CD4-positive, alpha-beta T cell treated with Interleukin-2 at 100 ng/mL for 4 hours (primary cell): ENCODE measurements at regions not wholly inside any gene's neighbourhood (a gene's known extent, or its start where the extent isn't known, plus 50 kb on each side); places are given as distances from the start of the nearest gene placed in this dataset.

Experiments used
- DNase-seq: peaks from one replicate; pipeline ENCODE4 v3.0.0-alpha.2; 2020; ENCODE audit warnings: low spot score

DNA sequence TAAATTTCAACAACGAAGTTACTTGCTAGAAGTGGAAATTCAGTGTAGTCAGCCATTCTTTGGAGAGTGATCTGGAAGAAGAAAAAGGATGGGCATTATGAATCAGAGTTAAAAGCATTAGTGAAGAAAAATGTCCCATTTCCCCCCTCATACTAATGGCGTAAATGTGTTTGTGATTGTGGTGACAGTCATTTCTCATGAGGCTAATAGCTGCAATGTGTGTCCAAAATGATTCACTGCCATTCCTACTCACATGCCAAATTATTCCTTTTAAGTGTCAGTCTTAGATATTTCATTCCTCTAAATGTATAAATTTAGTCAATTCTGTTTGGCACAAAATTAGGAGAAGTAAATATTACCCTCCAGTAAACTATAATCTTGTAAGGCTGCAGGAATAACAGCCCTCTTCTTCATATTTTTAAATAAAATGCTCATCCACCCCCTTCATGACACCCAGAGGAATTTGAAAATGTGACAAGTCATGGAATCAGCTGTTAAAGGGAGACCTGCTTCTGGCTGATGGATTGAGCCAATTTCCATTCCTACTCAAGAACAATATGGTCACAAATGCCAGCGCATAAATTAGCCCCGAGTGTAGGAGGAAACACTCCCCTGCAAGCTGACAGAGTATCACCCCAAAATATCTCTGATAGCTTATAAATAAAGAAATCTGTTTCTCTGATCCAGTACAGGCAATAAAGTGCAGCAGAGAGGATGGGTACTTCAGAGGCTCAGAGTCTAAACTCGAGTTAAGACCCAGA is 912.3 kb upstream of the SEL1L start:
- no peak for DNase-seq

- no peak for DNase-seq
Measured at GRCh38 chr14:82447586-82447985, 913.9 kb upstream of the SEL1L start.

DNA sequence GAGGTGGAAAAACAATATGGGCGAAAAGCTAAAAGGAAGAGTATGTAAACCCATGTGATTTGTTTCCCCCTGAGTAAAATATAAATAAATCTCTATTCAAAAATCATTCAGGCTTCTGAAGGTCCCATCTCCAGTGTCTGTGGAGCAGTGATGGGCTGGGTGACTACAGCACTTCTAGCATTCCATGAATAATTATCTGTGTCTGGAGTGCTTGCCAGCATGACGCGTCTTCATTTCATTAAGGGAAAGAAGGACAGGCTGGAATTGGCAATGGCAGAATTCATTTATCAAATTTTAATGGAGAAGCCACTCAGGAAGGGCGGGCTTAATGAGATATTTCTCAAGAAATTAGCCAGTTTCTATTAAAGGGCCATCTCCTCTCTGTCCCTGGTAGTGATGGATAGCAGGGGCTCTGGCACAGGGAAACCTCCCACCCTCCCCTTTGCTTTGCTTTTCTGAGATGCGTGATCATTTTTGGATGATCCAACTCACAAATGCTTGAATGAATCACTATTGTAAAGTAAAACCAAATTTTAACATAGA is 916.3 kb upstream of the SEL1L start:
- DNase-seq = no peak

- no peak for DNase-seq
Measured at GRCh38 chr14:82451675-82452074, 918.0 kb upstream of the SEL1L start.

- no peak for DNase-seq
Measured at GRCh38 chr14:82482345-82482744, 948.7 kb upstream of the SEL1L start.

- DNase-seq = no peak
Measured at GRCh38 chr14:82488473-82488872, 954.8 kb upstream of the SEL1L start.

DNA sequence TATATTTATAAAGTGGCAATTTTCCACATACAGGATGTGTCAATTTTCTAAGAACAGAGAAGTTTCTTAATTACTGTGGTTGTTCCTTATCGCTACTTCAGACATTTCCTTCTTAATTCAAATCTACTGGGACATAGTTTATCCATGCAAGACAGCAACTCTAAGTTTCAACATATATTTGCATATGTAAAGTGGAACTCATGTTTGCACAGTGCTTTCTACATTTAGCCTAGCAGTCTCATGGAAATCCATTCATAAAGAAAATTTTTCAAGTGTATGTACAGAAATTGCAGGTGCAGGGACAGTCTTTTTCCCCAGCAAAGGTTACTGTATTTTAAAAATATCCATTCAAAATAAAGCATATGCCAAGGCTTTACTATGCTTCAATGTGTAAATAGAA is 956.7 kb upstream of the SEL1L start:
- DNase-seq = no peak

DNA sequence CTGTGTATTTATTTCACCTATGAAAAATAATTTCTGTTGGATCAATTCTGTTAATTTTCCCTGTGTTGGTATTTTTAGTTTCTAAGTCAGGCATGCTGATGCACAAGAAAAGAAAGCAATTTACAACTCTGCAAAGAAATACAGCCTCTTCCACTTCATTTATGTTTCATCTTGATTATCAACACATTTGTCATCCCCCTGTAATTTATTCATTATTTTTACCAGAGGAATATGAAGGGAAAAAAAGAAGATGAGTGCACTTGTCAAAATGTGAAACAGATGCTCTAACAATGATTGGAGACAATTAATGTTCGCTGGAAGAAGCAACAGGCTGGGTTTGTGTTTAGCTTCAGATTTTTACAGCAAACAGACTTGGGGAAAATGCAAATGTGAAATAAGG is 958.5 kb upstream of the SEL1L start:
- DNase-seq = no peak

GRCh38 chr14:82500222-82500621 is 966.6 kb upstream of the SEL1L start:
- DNase-seq = no peak

DNA sequence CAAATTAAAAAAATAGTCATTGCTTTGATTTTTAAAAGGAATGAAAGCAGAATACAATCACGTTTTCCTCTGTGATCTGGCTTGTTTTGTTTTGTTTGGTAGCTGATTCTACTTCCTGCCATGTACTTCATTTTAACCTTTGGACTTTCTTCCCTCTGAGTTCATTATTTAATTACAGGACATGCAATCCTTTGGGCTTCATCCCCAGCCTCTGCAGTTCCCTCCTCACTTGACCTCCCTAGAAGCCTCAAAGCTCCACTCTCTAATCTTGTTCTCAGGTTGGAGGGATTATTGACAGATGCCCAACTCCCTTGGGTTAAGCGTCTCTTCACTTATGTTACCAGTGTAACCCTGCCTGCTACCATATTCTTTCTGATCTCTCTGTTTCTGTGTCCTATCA is 967.9 kb upstream of the SEL1L start:
- no peak for DNase-seq

DNA sequence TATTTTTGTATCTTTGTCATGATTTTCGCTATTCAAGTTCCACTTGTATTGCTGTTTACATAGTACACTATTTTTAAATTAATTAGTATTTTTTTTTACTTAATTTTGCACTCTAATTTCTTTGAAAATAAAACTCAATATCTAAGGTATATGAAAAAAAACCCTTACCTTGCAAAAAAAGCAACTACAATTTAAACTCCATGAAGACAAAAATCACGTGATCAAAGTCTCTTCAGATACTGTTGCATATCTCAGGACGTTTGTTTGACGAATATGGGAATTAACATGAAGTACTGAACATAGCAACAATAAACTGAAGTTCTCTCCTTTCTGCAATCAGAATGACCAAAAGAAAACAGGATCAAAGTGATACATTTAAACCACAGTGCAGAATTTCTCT is 968.4 kb upstream of the SEL1L start:
- no peak for DNase-seq

DNA sequence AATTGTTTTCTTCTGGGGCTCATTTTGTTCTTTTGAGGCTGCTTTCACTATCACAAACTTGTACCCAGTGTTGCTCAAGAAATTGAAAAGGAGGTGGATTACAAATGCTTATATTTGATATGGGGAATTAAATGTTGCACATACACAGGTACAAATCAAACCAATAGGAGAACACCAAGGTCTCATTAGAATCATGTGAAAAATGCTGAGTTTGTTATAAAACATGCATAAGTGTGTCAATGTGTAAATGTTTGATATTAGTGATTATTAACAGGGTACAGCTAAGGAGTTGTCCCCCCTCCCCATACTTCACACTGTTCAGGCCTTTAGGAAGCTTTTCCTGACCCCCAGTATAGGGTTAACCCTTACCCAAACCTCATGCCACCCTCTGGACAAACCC is 971.2 kb upstream of the SEL1L start:
- no peak for DNase-seq

- DNase-seq = no peak
Measured at GRCh38 chr14:82510007-82510406, 976.4 kb upstream of the SEL1L start.

- no peak for DNase-seq
Measured at GRCh38 chr14:82511399-82511798, 977.7 kb upstream of the SEL1L start.

DNA sequence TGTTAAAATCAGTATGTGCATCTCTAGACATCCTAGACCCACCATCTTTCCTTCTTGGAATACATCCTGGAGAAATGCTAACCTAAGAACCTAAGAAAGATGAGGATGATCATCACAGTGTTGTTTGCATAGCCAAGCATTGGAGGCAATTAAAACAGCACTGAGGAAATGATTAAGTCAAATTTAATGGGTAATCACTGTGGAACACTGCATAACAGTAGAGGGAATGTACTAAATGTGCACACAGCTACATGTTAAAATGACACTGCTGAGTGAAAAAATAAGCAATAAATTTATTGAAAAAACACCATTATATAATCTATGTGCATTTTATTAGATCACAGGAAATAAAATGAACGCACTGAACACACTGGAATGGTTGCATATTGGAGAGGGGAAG is 987.1 kb upstream of the SEL1L start:
- DNase-seq = no peak

DNA sequence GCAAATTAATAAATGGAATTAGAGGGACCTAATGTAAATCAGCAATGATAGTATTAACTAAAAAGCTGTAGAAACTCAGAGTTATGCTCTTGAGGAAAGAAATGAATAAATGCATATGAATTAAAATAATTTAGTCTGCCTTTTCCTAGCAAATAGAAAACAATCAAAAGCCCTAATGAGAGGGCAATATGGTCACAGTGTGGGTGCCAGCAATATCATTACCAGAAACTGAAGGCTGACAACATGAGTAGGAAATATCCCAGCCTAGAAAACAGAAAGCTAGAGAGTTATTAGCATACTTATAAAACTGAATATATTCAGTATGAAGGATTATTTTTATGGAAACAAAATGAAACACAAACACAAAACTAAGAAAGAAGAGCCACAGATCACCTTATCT is 987.5 kb upstream of the SEL1L start:
- no peak for DNase-seq

- DNase-seq = no peak
Measured at GRCh38 chr14:82528016-82528415, 994.4 kb upstream of the SEL1L start.

DNA sequence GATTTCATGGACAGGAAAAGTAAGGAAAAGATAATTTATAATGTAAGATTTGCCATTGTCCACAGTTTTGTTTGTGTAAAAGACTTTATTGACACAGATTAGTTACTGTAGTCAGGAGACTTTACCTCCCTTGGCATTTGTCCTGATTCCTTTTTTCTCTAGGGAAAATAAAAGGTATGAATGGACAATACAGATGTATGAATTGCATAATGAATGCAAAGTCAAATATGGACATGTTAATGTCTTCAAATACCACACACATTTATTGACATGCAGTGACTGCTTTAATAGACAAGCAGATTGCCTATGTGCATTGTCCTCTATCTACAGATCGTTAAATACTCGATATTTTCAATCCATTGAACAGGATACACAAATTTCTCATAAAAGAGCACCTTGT is 999.7 kb upstream of the SEL1L start:
- DNase-seq = no peak

DNA sequence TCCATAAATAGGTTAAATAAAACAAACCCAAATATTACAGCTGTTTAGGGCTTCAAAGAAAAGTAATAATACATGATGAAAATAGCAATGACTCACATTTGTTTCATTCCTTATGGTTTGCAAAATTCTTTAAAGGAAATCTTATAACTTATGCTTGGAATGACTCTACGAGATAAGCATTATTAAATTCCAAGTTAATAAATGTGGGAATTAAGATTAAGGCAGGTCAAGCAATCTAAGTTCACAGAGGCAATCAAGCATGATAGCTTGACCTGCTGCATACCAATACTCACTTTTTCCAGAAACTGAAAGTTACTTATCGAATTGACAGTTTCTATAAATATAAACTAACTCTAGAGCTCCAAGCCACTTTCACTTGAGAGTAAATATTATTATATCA is 1002.9 kb upstream of the SEL1L start:
- no peak for DNase-seq

GRCh38 chr14:82537831-82538230 is 1004.2 kb upstream of the SEL1L start:
- no peak for DNase-seq

DNA sequence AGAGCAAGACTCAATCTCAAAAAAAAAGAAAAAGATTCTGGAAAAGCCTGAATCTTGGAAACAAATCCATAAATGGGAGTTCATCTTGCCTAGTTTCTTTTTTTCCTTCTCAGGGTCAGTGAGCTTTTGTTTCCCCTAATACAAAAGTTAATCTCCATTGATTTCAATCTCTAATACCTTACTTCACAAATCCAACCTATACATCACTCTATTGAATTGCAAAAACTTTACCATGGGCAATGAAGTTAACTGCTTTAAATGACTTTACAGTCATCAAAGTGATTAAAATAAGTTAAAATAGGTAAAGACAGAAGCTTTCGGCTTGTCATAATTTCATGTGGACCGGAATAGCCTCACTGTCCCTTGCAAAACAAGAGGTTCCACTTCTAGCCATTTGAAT is 1012.7 kb upstream of the SEL1L start:
- no peak for DNase-seq

DNA sequence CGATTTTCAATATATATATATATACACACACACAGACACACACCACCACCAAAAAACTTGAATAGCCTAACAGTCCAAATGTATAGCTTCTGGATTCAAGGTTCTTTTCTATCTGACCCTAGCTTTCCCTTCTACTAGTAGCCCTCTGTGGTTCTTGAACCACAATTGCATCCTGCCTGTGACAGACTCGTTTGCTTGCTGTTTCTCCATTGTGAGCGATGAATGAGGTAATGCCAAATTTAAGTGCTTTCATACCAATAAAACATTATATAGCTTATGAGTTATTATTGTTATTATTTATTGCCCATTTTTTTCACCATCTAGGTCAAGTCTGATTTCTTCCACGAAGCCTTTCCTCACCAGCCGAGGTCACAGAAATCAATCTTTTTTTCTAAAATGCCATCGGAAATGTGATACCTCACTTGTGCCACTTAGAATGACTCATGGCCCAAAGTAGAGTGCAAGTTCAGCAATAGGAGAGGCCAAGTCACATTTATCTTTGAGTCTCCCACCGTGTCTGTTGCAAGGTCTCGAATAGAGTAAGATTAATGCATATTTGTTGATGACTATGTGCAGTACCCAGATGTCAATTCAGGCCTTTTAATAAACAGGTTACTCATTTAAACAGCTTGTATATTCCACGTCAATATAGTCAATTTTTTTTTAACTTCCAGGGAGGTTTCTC is 1015.8 kb upstream of the SEL1L start:
- no peak for DNase-seq

- no peak for DNase-seq
Measured at GRCh38 chr14:82562881-82563280, 1029.2 kb upstream of the SEL1L start.

DNA sequence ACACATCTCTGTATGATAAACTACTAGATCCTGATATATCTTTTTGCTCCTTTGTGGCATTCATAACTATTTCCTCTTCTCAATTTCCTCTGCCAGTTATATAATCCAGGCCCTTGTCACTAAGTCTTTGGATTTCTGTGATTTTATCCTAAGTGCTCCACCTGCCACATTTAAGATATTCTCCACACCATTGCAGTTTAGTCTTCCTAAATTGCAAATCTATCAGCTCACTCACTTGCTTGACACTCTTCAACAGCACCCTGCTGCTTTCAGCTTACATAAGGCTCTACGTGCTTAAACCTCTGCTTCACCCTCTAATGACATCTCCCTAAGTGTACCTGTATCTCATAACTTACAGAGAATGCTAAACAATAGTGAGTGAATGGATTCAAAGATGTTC is 1032.2 kb upstream of the SEL1L start:
- no peak for DNase-seq
